ENCODE measurements at regions not wholly inside any gene's neighbourhood (a gene's known extent, or its start where the extent isn't known, plus 50 kb on each side); places are given as distances from the start of the nearest gene placed in this dataset.

DNA sequence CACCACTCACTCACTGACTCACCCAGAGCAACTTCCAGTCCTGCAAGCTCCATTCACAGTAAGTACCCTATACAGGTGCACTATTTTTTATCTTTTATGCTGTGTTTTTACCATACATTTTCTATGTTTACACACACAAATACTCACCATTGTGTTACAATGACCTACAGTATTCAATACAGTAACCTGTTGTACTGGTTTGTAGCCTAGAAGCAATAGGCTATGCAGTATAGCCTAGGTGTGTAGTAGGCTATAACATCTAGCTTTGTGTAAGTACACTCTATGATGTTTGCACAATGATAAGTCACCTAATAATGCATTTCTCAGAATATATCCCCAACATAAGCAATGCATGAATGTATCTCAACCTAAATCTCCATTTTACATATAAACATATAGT, 541.1 kb downstream of the NR2F1-AS1 start:
- TF ChIP-seq, protein P1, sequence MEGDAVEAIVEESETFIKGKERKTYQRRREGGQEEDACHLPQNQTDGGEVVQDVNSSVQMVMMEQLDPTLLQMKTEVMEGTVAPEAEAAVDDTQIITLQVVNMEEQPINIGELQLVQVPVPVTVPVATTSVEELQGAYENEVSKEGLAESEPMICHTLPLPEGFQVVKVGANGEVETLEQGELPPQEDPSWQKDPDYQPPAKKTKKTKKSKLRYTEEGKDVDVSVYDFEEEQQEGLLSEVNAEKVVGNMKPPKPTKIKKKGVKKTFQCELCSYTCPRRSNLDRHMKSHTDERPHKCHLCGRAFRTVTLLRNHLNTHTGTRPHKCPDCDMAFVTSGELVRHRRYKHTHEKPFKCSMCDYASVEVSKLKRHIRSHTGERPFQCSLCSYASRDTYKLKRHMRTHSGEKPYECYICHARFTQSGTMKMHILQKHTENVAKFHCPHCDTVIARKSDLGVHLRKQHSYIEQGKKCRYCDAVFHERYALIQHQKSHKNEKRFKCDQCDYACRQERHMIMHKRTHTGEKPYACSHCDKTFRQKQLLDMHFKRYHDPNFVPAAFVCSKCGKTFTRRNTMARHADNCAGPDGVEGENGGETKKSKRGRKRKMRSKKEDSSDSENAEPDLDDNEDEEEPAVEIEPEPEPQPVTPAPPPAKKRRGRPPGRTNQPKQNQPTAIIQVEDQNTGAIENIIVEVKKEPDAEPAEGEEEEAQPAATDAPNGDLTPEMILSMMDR (conservative IDR thresholded peaks at IDR 0.05 in 1 of 2, IDR thresholded peaks at IDR 0.05 in 1 of 2; ENCODE audit: extremely low read depth in 1 of 2, insufficient read depth in 1 of 2, low read depth in 1 of 2, low read length in 2 of 2), result no peak
- no peak for TF ChIP-seq EZH2 (IDR thresholded peaks at IDR 0.05; ENCODE audit: borderline replicate concordance, low read length)
